ENCODE measurements at regions not wholly inside any gene's neighbourhood (a gene's known extent, or its start where the extent isn't known, plus 50 kb on each side); places are given as distances from the start of the nearest gene placed in this dataset.
"Not testable (repeated sequence)": the region's sequence is repeated elsewhere in the genome, so short reads cannot be mapped to it uniquely, and the experiment has no call there.

GRCh38 chr10:32183652-32184051, 127.4 kb upstream of the KIF5B start:
- TF ChIP-seq CTCF (IDR thresholded peaks at IDR 0.05; ENCODE audit: low read depth, low read length); POLR2A (IDR thresholded peaks at IDR 0.05; ENCODE audit: extremely low read depth, insufficient read length); MAX (IDR thresholded peaks at IDR 0.05; ENCODE audit: low read depth, low read length): not testable (repeated sequence)

Measured in NB4 (cell line).